VCaP (cell line): ENCODE measurements at regions not wholly inside any gene's neighbourhood (a gene's known extent, or its start where the extent isn't known, plus 50 kb on each side); places are given as distances from the start of the nearest gene placed in this dataset.

Experiments used
- H3K27ac ChIP-seq: fragments of 450-650 bp; 2 replicates; pipeline ENCODE4 v1.5.1; 2017
- TF ChIP-seq, protein P1 (sequence below): fragments of 450-650 bp; conservative IDR thresholded peaks from 2 replicates; pipeline ENCODE4 v1.5.1; 2017; ENCODE audit warnings: mild to moderate bottlenecking, moderate library complexity

- no peak overlapping the region for H3K27ac ChIP-seq
- TF ChIP-seq, protein P1, sequence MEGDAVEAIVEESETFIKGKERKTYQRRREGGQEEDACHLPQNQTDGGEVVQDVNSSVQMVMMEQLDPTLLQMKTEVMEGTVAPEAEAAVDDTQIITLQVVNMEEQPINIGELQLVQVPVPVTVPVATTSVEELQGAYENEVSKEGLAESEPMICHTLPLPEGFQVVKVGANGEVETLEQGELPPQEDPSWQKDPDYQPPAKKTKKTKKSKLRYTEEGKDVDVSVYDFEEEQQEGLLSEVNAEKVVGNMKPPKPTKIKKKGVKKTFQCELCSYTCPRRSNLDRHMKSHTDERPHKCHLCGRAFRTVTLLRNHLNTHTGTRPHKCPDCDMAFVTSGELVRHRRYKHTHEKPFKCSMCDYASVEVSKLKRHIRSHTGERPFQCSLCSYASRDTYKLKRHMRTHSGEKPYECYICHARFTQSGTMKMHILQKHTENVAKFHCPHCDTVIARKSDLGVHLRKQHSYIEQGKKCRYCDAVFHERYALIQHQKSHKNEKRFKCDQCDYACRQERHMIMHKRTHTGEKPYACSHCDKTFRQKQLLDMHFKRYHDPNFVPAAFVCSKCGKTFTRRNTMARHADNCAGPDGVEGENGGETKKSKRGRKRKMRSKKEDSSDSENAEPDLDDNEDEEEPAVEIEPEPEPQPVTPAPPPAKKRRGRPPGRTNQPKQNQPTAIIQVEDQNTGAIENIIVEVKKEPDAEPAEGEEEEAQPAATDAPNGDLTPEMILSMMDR: no peak
Observed at GRCh38 chr9:93391898-93392297, 59.6 kb upstream of the FAM120A start.

GRCh38 chr9:93392974-93393373 lies 58.5 kb upstream of the FAM120A start:
- no peak overlapping the region for H3K27ac ChIP-seq
- TF ChIP-seq, protein P1: no peak
